NCI-H82 treated with DMSO at 0.1 percent for 48 hours (cell line): ENCODE measurements at regions not wholly inside any gene's neighbourhood (a gene's known extent, or its start where the extent isn't known, plus 50 kb on each side); places are given as distances from the start of the nearest gene placed in this dataset.

Experiments
- DNase-seq: peaks from one replicate; lab custom pipeline; 2025; ENCODE audit not compliant: unreplicated experiment; lab: John Stamatoyannopoulos, UW

- no peak for DNase-seq
Measured at GRCh38 chr11:114758627-114759026, 80.3 kb downstream of the NXPE2 start.

DNA sequence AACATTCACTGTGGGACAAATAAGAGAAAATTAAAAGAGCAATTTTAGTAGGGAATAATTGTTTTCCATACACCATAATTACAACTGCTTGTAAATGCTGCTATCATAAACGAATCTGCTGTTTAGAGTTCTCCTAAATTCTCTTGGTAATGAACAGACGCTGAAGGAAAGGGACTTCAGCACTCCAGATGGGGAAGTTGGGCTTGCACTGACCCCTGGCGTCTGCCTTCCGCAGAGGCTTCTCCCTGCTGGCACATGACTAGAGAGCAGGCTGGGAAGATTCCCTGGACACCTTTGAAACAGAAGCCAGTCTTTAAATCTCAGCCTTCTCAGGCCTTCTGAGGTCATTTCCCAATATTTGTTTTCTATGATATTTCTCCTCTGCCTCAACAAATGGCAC is 84.1 kb downstream of the NXPE2 start:
- peak; percentile 14 for DNase-seq

DNA sequence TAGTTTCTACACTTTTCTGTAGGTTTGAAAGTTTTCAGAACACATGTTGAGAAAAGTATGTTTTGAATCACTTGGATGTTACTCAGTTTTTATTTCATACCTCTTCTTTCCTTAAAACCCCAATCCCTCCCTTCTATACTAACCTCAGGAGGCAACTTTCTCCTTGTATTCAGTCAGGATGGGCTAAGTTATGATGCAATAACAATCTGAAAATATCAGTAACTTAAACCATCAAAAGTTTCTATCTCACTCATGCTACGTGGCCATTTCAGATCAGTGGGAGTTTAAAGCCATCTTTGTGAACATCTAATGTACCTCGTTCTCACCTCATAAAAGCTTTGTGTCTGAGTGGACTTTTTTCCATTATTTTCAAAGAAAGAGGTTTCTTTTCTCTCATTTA is 86.2 kb downstream of the NXPE2 start:
- DNase-seq = no peak

DNA sequence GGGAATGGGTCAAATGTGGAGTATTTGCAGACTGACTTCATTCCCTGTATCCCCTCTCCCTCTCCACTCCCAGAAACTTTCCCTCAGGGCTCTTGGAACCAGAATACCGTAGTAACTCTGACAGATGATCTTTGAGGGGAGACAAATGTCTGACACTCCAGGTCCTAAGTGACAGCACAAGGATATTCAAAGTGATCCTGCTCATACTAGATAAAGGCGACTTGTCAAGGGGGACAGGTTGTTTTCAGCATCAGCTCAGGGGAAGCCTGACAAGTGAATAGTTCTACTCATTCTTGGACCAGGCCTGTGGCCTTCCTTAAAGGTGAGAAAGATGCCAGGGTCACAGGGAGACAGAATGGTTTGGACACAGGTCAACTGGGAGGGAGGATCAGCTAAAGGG is 92.8 kb downstream of the NXPE2 start:
- no peak for DNase-seq

GRCh38 chr11:114773541-114774338 is 95.4 kb downstream of the NXPE2 start:
- peak; percentile 32 for DNase-seq

DNA sequence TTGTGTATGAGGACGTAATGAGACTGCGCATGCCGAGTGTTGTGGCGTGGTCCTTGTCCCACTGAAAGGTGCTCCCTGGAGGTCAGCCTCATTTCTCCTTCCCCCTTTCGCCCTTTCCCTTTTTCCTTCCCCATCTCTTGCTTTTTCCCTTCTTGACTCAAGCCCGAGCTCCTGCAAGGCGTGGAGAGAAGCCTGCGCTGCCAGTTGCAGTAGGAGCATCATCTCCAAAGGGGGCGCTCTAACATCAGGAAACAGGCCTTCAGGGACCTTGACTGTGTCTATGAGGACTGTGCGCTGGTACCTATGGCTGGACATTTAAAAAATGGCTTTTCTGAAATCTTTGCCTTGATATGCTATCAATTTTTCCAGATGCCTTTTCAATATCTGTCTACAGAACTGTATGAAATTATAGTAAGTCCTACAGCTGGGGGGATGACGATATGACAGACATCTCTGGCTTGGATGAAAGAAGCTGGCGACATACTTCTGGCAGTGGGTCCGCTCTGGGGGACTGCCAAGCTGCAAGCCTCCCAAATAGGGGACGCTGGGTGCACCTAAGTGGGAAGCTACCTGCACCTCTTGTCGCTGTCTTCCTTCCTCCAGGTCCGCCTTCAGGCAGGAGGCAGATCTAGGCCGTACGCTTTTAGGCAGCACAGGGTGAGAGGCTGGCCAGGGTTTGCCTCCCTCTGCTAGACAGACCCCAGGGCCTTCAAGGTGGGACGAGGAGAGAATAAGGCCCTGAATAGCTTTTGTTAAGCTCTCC is 96.5 kb downstream of the NXPE2 start:
- DNase-seq = peak; percentile 71

GRCh38 chr11:114775875-114776621 is 97.7 kb downstream of the NXPE2 start:
- DNase-seq = peak; percentile 42

GRCh38 chr11:114776956-114777355 is 98.6 kb downstream of the NXPE2 start:
- DNase-seq = no peak

GRCh38 chr11:114779189-114779588 is 100.9 kb downstream of the NXPE2 start:
- no peak for DNase-seq

- DNase-seq = no peak
Measured at GRCh38 chr11:114782650-114783310, 104.5 kb downstream of the NXPE2 start.

DNA sequence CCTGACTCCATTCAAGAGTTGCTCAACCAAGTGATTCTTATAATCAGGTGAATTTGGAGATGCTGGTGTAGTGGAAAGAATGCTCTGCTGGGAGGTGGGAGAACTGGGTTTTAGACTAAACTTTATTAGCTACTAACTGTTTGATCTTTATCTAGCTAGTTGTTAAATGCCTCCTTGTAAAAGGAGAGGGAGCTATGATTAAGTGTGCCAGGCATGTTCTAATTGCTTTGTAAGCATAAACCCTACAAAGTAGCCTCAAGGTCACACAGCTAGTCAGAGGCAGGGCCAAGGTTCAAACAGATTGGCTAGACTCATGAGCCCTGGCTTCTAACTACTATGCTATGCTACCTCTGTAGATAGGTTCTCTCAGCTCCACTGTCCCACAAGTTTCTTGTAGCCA is 105.5 kb downstream of the NXPE2 start:
- no peak for DNase-seq

- DNase-seq = no peak
Measured at GRCh38 chr11:114784216-114784615, 105.9 kb downstream of the NXPE2 start.

GRCh38 chr11:114784891-114785290 is 106.6 kb downstream of the NXPE2 start:
- DNase-seq = no peak

DNA sequence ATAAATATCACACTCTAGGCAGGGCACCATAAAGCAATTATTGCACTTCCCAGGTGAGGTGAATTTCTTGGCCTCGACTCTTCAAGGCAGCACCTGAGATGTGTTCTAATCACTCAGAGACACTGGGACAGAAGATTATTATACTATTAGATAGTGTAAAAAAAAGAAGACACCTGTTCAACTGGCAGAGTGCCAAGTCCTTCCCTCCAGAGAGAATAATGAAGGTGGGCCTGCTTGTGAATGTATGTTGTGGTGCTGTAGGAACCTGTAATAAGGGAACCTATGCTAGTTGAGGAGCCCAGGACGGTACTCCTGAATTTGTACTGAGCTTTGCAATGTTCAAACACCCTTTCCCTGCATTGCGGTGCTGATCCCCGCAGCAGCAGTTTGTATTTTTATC is 107.5 kb downstream of the NXPE2 start:
- peak; percentile 56 for DNase-seq

- no peak for DNase-seq
Measured at GRCh38 chr11:114787126-114787525, 108.8 kb downstream of the NXPE2 start.

DNA sequence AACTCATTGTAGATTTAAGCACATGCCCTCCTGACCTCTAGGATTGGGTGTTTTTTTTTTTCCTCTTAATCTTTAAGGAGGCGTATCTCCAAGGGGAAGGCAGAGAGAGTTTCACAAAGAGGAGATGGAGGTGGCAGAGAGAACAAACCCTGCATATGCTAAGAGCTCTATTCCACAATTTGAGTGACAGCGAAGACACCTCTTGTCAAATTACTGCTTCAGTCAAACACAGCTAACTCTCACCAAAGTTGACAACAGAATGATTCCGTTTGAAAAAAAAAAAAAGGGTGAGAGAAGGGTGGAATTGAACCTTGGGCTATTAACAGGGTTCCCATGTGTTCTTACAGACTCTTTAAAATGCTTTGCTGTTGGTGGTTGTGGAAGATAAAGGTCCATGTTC is 112.6 kb downstream of the NXPE2 start:
- DNase-seq = no peak

DNA sequence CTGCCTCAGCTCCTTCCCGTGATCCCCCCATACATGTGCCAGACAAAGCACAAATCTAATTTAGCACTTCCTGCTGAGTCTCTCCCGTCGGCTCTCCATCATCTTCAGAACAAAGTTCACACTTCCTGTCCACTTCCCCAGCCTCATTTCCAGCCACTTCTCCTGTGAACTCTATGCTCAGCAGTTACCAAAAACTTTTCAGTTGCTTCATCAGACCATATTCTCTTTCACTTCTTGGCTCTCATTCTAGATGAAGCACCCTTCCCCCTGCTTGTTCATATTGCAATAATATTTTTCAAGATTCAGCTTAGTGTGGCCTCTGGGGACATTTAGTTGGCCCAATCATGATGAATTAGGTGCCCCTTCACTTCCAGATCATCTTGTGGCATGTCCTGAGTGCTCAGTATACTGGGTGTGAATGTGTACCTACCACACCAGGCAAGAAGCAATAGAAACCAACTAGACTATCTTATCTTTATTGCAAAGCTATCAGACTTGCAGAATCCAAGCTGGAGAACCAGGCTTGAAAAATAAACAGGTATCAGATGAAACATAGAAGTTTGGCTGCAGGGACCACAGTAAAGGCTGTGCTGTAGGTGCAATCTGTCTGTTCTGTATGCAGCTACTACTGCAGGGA is 115.8 kb downstream of the NXPE2 start:
- DNase-seq = no peak

DNA sequence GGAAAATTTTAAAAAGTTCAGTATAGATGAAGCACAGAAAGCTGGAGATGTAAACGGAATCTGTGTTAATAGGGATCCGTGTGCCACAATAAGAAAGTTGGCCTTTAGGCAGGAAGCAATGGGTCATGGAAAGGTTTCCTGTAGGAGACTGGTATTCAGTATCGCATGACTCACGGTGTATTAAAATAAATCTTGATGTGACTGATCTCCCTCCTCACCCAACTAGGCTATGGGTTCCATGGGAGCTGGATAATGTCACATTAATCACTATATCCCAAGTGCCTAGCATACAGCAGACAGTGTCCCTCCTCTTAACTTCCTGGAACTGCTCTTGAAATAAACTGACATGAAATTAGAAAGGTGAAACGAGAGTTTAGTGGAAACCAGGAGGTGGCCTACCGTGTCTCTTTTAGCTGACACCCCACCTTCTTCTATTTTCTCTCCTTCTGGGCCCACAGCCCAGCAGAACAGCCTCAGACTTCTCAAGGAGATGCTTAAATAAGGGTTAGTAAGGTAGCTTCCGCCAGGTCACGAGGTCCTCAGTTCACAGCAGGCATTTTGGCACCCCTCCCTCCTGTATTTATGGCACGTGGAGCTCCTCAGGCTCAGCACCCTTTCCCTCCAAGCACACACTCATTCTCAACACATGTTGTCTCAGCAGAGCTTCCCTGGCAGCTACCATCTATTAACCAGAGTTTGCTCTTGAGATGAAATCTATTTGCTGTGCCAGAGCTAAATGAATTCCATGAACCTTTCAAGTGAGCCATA is 118.8 kb downstream of the NXPE2 start:
- DNase-seq = no peak

DNA sequence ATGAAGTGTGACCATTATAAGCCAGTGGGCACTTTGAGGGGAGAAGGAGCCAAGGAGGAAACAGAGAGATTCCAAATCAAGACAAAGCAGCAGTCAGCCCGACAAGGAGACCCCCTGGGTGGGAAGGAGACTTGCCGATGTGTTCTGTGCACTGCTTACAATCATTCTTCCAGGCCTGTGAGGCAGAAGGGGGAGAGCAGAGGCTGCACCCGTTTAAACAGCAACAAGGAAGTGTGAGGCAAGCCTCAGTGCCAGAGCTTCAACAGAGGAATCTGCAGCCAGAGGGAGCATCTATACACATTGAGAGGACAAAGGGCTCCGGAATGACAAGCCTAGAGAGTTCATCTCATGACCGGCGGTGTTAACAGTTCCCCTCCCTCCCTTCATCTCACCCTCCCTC is 121.1 kb downstream of the NXPE2 start:
- no peak for DNase-seq

DNA sequence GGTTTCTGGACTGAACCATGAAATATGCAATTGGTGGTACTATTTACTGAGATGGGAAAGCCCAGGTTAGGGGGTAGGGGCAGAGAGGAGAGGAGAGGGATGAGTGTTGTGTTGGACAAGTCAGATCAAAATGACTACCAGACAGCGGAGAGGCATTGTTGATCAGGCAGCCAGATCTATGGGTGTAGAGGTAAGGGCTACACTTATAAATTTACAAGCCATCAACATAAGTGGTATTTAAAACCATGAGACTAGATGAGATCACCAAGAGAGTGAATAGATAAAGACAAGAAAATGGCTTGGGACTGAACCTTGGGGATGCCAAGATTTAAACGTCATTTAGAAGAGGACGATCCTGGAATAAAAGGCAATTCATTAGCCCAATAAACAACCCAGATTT is 123.4 kb downstream of the NXPE2 start:
- DNase-seq = no peak
